Colonic mucosa (tissue), 4 donors: ENCODE measurements at regions not wholly inside any gene's neighbourhood (a gene's known extent, or its start where the extent isn't known, plus 50 kb on each side); places are given as distances from the start of the nearest gene placed in this dataset.

Experiments used
- DNase-seq: peaks from one replicate; pipeline ENCODE4 v3.0.0-alpha.2; 2020
- H3K27ac ChIP-seq: fragments of 200-600 bp; one replicate; pipeline ENCODE4 v1.8.0; 2021
- H3K27me3 ChIP-seq: fragments of 200-600 bp; one replicate; pipeline ENCODE4 v1.8.0; 2021
- H3K36me3 ChIP-seq: fragments of 200-600 bp; one replicate; pipeline ENCODE4 v1.8.0; 2021
- H3K4me1 ChIP-seq: fragments of 200-600 bp; one replicate; pipeline ENCODE4 v1.8.0; 2021; ENCODE audit warnings: mild to moderate bottlenecking
- H3K4me3 ChIP-seq: fragments of 200-600 bp; one replicate; pipeline ENCODE4 v1.8.0; 2021
- H3K9ac ChIP-seq, 2 donors: one replicate each; pipeline ENCODE4 v1.7.0; 2013; ENCODE audit warnings: control low read depth in 2 of 2, low read depth in 2 of 2, low read length in 2 of 2
- H3K9me3 ChIP-seq: fragments of 200-600 bp; one replicate; pipeline ENCODE4 v1.8.0; 2021
- CTCF ChIP-seq: fragments of 200-600 bp; IDR thresholded peaks from one replicate; pipeline ENCODE4 v1.8.0; 2022; ENCODE audit warnings: antibody characterized with exemption, mild to moderate bottlenecking
- intact Hi-C: fragments of 100-400 bp; cut with DNase I; formaldehyde crosslinking; loops from one replicate; pipeline ENCODE4 v1.14.1; 2022
- donor health status: healthy.
- donor health status: DM: no; HTN: no; CAD: no.
- donor health status: DM: no; HTN: no; CAD: no.

GRCh38 chr5:88955403-88955802 lies 72.4 kb upstream of the MEF2C start:
- Histone ChIP-seq H3K9ac (no peak overlapping the region), H3K36me3 (no peaks in the 10 kb centered on the region), H3K27me3 (no peaks in the 10 kb centered on the region), H3K9me3 (no peaks in the 10 kb centered on the region), H3K27ac (no peak overlapping the region), H3K4me1 (no peaks in the 10 kb centered on the region), H3K4me3 (no peak overlapping the region)
- DNase-seq: no peak
- intact Hi-C loops: no loop called here
- no peak for TF ChIP-seq CTCF

GRCh38 chr5:88954511-88954910 lies 71.5 kb upstream of the MEF2C start:
- H3K36me3 ChIP-seq: no peaks in the 10 kb centered on the region
- H3K4me3 ChIP-seq: no peak overlapping the region
- H3K27me3 ChIP-seq: no peaks in the 10 kb centered on the region
- no peaks in the 10 kb centered on the region for H3K4me1 ChIP-seq
- no peak overlapping the region for H3K9ac ChIP-seq
- intact Hi-C loops: no loop called here
- TF ChIP-seq CTCF: no peak
- H3K9me3 ChIP-seq: no peaks in the 10 kb centered on the region
- no peak for DNase-seq
- H3K27ac ChIP-seq: no peak overlapping the region

GRCh38 chr5:88952996-88953643 lies 70.1 kb upstream of the MEF2C start:
- TF ChIP-seq CTCF: no peak
- Histone ChIP-seq H3K9me3 (no peaks in the 10 kb centered on the region), H3K27me3 (no peaks in the 10 kb centered on the region), H3K9ac (no peak overlapping the region), H3K27ac (no peak overlapping the region), H3K4me3 (no peak overlapping the region), H3K36me3 (no peaks in the 10 kb centered on the region), H3K4me1 (no peaks in the 10 kb centered on the region)
- intact Hi-C loops: no loop called here
- DNase-seq: no peak

- Histone ChIP-seq H3K27ac (no peak overlapping the region), H3K36me3 (no peaks in the 10 kb centered on the region), H3K9me3 (no peaks in the 10 kb centered on the region), H3K9ac (no peak overlapping the region), H3K27me3 (no peaks in the 10 kb centered on the region), H3K4me1 (no peaks in the 10 kb centered on the region), H3K4me3 (no peak overlapping the region)
- no peak for DNase-seq
- TF ChIP-seq CTCF: no peak
- intact Hi-C loops: no loop called here
Observed at GRCh38 chr5:88952344-88952743, 69.4 kb upstream of the MEF2C start.

- no peaks in the 10 kb centered on the region for H3K4me1 ChIP-seq
- H3K9ac ChIP-seq: no peak overlapping the region
- no peaks in the 10 kb centered on the region for H3K9me3 ChIP-seq
- H3K36me3 ChIP-seq: no peaks in the 10 kb centered on the region
- TF ChIP-seq CTCF: no peak
- H3K27ac ChIP-seq: no peak overlapping the region
- no peak for DNase-seq
- H3K27me3 ChIP-seq: no peaks in the 10 kb centered on the region
- no peak overlapping the region for H3K4me3 ChIP-seq
- intact Hi-C loops: no loop called here
Observed at GRCh38 chr5:88951457-88951856, 68.5 kb upstream of the MEF2C start.
